ENCODE measurements at regions not wholly inside any gene's neighbourhood (a gene's known extent, or its start where the extent isn't known, plus 50 kb on each side); places are given as distances from the start of the nearest gene placed in this dataset.

DNA sequence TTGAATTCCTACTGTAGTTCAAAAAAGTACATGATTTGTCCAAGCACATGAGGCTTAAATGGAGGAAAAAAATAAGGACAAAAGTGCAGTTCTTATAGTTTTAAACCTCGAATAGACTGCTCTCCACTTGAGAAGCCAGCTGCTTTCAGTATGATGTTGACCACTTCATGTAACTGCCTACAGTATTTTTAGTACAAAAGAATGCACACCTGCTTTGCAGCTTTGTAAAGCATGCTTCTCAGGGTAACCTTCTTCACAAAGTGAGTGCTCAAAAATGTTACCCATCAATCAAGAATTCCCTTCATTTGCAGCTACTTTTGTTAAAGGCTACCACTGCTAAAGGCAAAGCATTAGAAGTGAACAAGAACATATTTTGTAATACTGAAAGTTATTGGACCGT is 83.4 kb upstream of the FAM47B start:
- Histone ChIP-seq H3K4me1 (ENCODE audit: control insufficient read depth, insufficient read depth, low read length) (no peaks in the 10 kb centered on the region), H3K27ac (ENCODE audit: low read depth, low read length) (no peak overlapping the region), H3K9ac (ENCODE audit: extremely low read depth, low read length, poor library complexity, severe bottlenecking) (no peak overlapping the region), H3K27me3 (ENCODE audit: control insufficient read depth, insufficient read depth, low read length, poor library complexity, severe bottlenecking) (no peaks in the 10 kb centered on the region), H3K4me3 (ENCODE audit: low read length) (no peak overlapping the region), H3K36me3 (ENCODE audit: control insufficient read depth, insufficient read depth, low read length) (no peaks in the 10 kb centered on the region), H3K9me3 (ENCODE audit: control insufficient read depth, low read length) (no peaks in the 10 kb centered on the region)
- 83% methylated on average over 1 of the region's 2 CpGs; no CpG with 5 or more reads in 1 of the 2 experiments for WGBS, 2 experiments (ENCODE audit: insufficient coverage in 1 of 2, insufficient read length in 1 of 2)
- no peaks in the 10 kb centered on the region for H3K27me3 Mint-ChIP-seq (ENCODE audit: insufficient read depth)
- no peaks in the 10 kb centered on the region for H3K36me3 Mint-ChIP-seq (ENCODE audit: low read depth)
- no peak for DNase-seq
- TF ChIP-seq, protein P1, sequence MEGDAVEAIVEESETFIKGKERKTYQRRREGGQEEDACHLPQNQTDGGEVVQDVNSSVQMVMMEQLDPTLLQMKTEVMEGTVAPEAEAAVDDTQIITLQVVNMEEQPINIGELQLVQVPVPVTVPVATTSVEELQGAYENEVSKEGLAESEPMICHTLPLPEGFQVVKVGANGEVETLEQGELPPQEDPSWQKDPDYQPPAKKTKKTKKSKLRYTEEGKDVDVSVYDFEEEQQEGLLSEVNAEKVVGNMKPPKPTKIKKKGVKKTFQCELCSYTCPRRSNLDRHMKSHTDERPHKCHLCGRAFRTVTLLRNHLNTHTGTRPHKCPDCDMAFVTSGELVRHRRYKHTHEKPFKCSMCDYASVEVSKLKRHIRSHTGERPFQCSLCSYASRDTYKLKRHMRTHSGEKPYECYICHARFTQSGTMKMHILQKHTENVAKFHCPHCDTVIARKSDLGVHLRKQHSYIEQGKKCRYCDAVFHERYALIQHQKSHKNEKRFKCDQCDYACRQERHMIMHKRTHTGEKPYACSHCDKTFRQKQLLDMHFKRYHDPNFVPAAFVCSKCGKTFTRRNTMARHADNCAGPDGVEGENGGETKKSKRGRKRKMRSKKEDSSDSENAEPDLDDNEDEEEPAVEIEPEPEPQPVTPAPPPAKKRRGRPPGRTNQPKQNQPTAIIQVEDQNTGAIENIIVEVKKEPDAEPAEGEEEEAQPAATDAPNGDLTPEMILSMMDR (conservative IDR thresholded peaks at IDR 0.05), result no peak
- H3K4me1 Mint-ChIP-seq, result peaks cover 4% of the 10 kb centered on the region
- H3K9me3 Mint-ChIP-seq, result peaks cover 2% of the 10 kb centered on the region
- H3K4me3 Mint-ChIP-seq, result no peak overlapping the region
- H3K27ac Mint-ChIP-seq, result no peak overlapping the region

DNA sequence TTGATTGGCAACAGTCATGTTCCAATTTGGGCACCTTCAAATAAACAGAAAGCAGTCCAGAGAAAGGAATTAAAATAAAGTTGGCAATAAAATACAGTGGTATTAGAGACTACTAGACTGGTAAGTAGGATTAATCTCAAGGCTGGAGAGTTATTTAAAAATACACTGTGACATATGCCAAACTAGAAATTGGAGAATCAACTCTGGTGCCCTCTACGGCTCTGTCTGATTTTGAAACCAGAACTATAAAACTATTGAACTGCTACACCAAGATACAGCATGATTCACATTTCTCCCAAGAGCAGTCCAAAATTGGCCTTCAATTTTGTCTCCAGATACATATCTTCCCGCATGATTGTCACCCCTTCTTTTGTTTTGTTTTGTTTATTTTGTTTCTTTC is 78.7 kb upstream of the FAM47B start:
- Mint-ChIP-seq H3K4me3 (no peak overlapping the region), H3K27ac (no peak overlapping the region), H3K4me1 (no peaks in the 10 kb centered on the region), H3K9me3 (peaks cover 2% of the 10 kb centered on the region), H3K36me3 (ENCODE audit: low read depth) (no peaks in the 10 kb centered on the region), H3K27me3 (ENCODE audit: insufficient read depth) (no peaks in the 10 kb centered on the region)
- Histone ChIP-seq H3K27ac (ENCODE audit: low read depth, low read length) (no peak overlapping the region), H3K36me3 (ENCODE audit: control insufficient read depth, insufficient read depth, low read length) (no peaks in the 10 kb centered on the region), H3K9ac (ENCODE audit: extremely low read depth, low read length, poor library complexity, severe bottlenecking) (no peak overlapping the region), H3K27me3 (ENCODE audit: control insufficient read depth, insufficient read depth, low read length, poor library complexity, severe bottlenecking) (no peaks in the 10 kb centered on the region), H3K4me1 (ENCODE audit: control insufficient read depth, insufficient read depth, low read length) (no peaks in the 10 kb centered on the region), H3K4me3 (ENCODE audit: low read length) (no peak overlapping the region), H3K9me3 (ENCODE audit: control insufficient read depth, low read length) (no peaks in the 10 kb centered on the region)
- TF ChIP-seq, protein P1 (conservative IDR thresholded peaks at IDR 0.05), result no peak
- no peak for DNase-seq
- WGBS, 2 experiments (ENCODE audit: insufficient coverage in 1 of 2, insufficient read length in 1 of 2), result 96% methylated on average over 2 of the region's 2 CpGs; no CpG with 5 or more reads in 1 of the 2 experiments

DNA sequence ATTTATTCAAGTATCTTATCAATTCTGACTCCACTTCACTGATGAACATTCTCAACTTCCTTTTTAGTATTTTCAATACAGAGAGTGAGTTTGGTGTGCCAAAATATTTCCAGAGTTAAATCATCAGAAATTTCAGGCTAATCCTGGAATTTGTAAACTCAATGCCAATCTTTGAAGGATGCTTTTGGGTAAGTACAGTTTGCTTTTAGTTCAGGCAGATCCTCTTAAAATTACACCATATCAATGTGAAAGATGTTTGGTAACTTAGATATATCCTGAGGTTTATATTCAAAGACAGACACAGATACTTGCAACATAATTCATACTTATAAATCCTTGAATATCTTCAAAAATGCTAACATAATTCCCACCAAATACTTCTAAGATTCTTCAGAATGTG is 76.0 kb upstream of the FAM47B start:
- no peak overlapping the region for H3K27ac Mint-ChIP-seq
- no peaks in the 10 kb centered on the region for H3K27me3 ChIP-seq (ENCODE audit: control insufficient read depth, insufficient read depth, low read length, poor library complexity, severe bottlenecking)
- no peak overlapping the region for H3K27ac ChIP-seq (ENCODE audit: low read depth, low read length)
- H3K9me3 ChIP-seq (ENCODE audit: control insufficient read depth, low read length), result no peaks in the 10 kb centered on the region
- H3K4me3 ChIP-seq (ENCODE audit: low read length), result no peak overlapping the region
- H3K36me3 ChIP-seq (ENCODE audit: control insufficient read depth, insufficient read depth, low read length), result no peaks in the 10 kb centered on the region
- H3K4me3 Mint-ChIP-seq, result no peak overlapping the region
- H3K9ac ChIP-seq (ENCODE audit: extremely low read depth, low read length, poor library complexity, severe bottlenecking), result no peak overlapping the region
- H3K9me3 Mint-ChIP-seq, result peaks cover 19% of the 10 kb centered on the region
- TF ChIP-seq, protein P1 (conservative IDR thresholded peaks at IDR 0.05), result no peak
- peaks cover 3% of the 10 kb centered on the region for H3K4me1 Mint-ChIP-seq
- DNase-seq, result no peak
- H3K36me3 Mint-ChIP-seq (ENCODE audit: low read depth), result no peaks in the 10 kb centered on the region
- no peaks in the 10 kb centered on the region for H3K4me1 ChIP-seq (ENCODE audit: control insufficient read depth, insufficient read depth, low read length)
- H3K27me3 Mint-ChIP-seq (ENCODE audit: insufficient read depth), result no peaks in the 10 kb centered on the region
